Epithelial cell of esophagus (primary cell): ENCODE measurements at regions not wholly inside any gene's neighbourhood (a gene's known extent, or its start where the extent isn't known, plus 50 kb on each side); places are given as distances from the start of the nearest gene placed in this dataset.

Experiments used
- DNase-seq: peaks from one replicate; pipeline ENCODE4 v3.0.0; 2010; ENCODE audit warnings: low read depth
- H3K4me3 ChIP-seq: 2 replicates; pipeline ENCODE4 v1.5.1; 2011; ENCODE audit warnings: mild to moderate bottlenecking, low read length, control low read depth
- CTCF ChIP-seq: IDR thresholded peaks from 2 replicates; pipeline ENCODE4 v1.5.1; 2011; ENCODE audit warnings: low read depth, mild to moderate bottlenecking, low read length, control low read depth, inconsistent platforms; ENCODE audit not compliant: insufficient read depth; ENCODE audit errors: missing control alignments

GRCh38 chr1:48077795-48078222 lies 80.6 kb upstream of the TRABD2B start:
- TF ChIP-seq CTCF, result no peak
- no peak for DNase-seq
- H3K4me3 ChIP-seq, result no peak overlapping the region

GRCh38 chr1:48076017-48076416 lies 78.8 kb upstream of the TRABD2B start:
- no peak for TF ChIP-seq CTCF
- no peak for DNase-seq
- no peak overlapping the region for H3K4me3 ChIP-seq

GRCh38 chr1:48073798-48074530 lies 76.8 kb upstream of the TRABD2B start:
- TF ChIP-seq CTCF, result no peak
- DNase-seq, result no peak
- H3K4me3 ChIP-seq, result no peak overlapping the region

GRCh38 chr1:48071513-48071912 lies 74.3 kb upstream of the TRABD2B start:
- DNase-seq, result no peak
- no peak for TF ChIP-seq CTCF
- no peak overlapping the region for H3K4me3 ChIP-seq

GRCh38 chr1:48070396-48070750 lies 73.2 kb upstream of the TRABD2B start:
- DNase-seq, result no peak
- H3K4me3 ChIP-seq, result no peak overlapping the region
- TF ChIP-seq CTCF, result no peak

GRCh38 chr1:48069662-48070395 lies 72.6 kb upstream of the TRABD2B start:
- no peak overlapping the region for H3K4me3 ChIP-seq
- DNase-seq, result no peak
- TF ChIP-seq CTCF, result no peak

- no peak for TF ChIP-seq CTCF
- DNase-seq, result no peak
- no peak overlapping the region for H3K4me3 ChIP-seq
Measured at GRCh38 chr1:48068206-48068605, 71.0 kb upstream of the TRABD2B start.
